ENCODE measurements at regions not wholly inside any gene's neighbourhood (a gene's known extent, or its start where the extent isn't known, plus 50 kb on each side); places are given as distances from the start of the nearest gene placed in this dataset.
"Not testable (repeated sequence)": the region's sequence is repeated elsewhere in the genome, so short reads cannot be mapped to it uniquely, and the experiment has no call there.

GRCh38 chr2:36302911-36303310 is 52.7 kb upstream of the CRIM1 start:
- DNase-seq (ENCODE audit: low spot score): no peak

DNA sequence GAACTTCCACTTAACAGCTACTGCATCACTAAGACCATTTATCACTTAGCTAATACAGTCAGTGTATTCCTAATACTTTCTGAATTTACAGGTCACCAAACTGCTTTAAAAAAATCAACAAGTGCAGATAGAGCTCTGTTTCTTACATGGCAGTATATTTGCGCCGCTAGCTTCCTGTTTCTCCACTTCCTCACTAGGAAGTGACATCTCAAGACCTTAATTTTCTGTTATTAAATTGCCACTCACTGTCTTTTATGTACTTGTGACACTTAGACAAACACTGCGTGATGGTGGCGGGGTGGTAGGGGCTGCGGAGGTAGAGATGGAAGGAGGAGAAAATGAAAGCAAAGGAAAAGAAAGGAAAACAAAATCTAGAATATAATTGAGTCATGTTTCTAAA is 53.7 kb upstream of the CRIM1 start:
- no peak for DNase-seq (ENCODE audit: low spot score)

GRCh38 chr2:36300697-36301096 is 54.9 kb upstream of the CRIM1 start:
- no peak for DNase-seq (ENCODE audit: low spot score)

GRCh38 chr2:36296798-36297197 is 58.8 kb upstream of the CRIM1 start:
- DNase-seq (ENCODE audit: low spot score): no peak

DNA sequence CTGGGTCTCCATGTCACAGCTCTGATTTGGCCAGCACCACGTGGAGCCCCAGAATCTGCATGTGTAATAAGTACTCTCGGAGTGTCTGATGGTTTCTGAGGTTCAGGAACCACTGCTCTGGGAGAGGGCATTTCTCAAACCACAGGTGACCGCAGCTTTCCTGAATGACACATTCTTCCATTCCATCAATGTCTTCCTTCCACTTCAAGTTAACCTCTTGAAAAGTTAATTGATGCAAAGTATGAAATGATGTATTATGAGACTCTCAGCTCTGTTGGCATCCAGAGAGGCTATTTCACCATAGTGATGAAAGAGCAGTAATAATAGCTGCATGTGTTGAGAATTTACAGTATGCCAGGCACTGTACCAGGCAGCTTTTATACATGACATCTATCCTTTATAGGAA is 61.3 kb upstream of the CRIM1 start:
- no peak for DNase-seq (ENCODE audit: low spot score)

DNA sequence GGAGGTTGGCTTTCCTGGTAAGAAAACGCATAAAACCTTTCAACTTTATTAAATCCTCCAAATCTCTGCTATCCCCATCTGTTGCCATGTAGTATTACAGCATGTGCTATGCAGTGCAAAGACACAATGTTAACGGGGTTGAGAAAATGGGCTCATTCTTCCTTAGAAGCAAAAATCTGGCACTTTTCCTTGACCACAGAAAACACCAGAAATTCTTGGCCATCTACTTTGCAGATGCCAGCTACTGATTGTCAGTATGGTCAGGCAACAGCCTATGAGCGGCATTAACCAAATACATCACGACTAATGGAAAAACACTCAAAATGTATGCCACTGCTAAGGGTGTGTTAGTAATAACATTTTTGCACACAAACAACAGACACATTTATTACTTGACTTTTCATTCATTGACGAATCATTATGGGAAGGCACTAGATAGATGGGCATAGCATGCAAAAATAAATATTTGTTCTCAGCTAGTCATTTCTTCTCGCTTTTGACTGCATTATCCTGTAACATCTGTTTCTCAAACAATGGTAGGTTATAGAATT is 65.2 kb upstream of the CRIM1 start:
- no peak for DNase-seq (ENCODE audit: low spot score)

DNA sequence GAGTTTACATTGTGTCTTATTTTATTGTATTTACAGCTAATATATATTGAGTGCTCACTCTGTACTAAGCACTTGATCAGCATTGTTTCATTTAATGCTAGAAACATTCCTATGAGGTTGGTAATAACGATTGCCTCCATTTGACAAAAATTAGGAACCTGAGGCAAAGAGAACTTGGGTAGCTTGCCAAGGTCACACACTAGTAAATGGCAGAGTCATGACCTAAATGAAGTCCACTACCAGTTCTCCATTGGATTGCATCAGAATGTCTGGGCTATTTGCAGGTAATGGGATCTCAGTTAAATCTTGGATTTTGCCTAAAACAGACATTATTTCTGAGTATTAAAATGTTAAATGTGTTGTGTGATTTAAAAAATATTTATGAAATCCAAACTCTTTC is 65.8 kb upstream of the CRIM1 start:
- DNase-seq (ENCODE audit: low spot score): no peak

DNA sequence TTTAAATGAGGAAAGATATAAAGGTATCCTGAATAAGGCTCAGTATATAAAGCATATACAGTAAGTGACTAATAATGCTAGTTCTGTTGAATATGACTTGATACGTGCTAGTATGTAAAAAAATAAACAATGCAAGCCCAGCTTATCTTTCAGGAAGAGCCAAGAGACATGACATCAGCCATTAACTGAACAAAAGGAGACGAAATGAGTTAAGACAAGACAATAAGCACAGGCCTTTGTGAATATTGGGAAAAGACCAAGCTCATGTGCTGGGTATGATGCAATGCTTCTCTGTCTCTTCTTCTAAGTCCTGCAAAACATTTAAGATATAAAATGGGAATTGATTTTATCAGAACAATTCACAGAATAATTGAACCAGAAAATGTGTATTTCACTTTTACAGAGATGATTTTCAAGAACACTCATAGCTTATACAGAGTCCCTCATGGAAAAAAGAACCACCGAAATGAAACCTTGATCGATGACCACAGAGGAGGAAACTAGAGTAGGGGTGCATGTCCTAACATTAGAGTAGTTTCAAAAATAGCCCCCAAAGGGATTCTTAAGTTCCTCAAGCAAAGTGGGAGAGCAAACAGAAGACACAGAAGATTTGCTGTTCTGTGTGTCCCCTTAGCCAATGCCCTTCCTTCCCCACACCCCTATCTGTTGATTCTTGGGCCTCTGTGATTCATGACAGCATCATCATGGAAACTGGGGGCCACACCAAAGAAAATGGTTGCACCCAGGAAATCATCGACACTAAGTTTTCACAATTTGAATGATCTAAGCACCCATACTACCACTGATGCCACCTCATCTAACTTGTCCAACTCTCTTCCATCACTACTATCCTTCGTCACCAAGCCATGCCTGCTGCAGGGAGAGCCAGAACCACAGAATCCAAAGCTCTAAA is 68.0 kb upstream of the CRIM1 start:
- DNase-seq (ENCODE audit: low spot score): no peak

- DNase-seq (ENCODE audit: low spot score): not testable (repeated sequence)
These were observed 76.1 kb upstream of the CRIM1 start for GRCh38 chr2:36279506-36279905.

DNA sequence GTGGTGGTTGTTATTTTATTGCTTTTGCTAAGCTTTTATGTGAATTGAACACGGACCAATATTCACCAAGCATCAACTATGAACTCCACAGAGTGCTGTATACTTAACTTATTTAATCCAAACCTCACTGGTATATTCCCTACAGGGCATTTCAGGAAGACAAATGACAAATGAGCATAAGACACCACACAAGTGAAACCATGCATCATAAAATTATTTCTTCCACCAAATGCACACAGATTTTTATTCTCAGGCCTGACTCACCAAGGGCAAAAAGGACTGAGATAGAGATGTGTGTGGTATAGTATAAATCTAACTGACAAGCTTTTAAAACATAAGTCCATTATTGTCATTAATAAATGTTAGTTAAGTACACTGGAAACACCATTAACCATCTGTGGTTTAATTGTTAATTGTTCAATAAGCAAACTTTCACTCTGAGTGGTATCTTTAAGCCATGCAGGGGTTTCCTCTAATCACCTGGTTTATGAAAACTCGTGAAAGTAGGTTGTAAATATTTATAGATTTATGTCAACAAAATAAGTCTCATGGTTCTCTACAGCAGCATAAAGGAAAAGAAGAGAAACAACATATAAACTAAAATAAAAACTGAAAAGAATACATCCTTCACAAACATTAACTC is 77.6 kb upstream of the CRIM1 start:
- DNase-seq (ENCODE audit: low spot score): no peak

DNA sequence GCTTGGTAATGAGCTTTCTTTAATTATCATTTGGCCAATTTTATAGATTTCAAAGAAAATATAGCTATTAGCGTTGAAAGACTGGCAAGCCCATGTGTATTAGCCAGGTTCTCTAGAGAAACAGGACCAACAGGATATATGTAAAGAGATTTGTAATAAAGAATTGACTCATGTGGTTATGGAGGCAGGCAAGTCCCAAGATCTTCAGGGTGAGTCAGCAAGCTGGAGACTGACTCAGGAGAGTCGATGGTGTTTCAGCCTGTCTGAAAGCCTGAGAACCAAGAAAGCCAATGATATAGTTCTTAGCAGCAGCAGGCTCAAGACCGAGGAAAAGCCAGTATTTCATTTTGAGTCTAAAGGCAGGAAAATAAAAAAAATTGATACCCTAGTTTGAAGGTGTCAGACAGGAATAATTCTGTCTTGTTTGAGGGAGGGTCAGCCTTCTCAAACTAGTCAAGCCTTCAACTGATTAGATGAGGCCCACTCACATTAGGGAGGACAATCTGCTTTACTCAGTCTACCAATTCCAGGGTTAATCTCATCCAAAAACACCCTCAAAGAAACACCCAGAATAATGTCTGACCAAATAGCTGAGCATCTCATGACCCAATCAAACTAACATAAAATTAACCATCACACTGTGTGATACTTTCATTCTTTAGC is 78.3 kb upstream of the CRIM1 start:
- DNase-seq (ENCODE audit: low spot score): no peak

DNA sequence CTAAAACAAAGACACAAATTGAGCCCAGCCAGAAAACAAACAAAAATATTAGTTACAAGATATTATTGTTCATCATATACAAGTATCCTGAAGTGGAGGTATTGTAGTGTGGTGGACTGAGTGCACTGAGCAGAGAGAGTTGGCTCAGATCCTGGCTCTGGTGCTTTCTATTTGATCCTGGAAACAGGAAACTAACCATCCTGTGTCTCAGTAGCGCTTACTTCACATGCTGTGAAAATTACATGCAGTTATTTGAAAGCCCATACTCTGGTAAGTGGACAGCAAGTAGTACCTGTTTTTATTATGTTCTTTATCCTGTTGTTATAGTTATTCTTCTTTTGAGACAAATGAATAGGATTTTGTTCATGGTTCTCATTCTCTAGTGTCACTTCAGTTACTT is 84.3 kb upstream of the CRIM1 start:
- no peak for DNase-seq (ENCODE audit: low spot score)

DNA sequence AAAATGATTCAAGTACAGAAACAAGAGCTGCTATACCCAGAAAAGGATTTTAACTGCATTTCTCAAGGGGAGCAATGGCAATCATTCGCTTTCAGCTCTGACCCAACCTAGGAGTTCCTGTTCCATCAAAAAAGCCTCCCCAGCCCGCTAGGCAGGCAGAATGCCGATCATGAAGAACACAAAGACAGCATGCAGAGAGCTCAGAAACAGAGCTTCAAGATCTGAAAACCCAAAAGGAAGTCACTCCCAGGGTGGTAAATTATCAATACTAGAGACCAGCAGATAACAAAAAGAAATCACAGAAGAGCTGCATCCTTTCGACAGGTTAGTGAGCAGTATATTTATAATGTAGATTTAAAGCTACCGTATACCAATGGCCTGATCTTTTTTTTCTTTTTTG is 84.8 kb upstream of the CRIM1 start:
- DNase-seq (ENCODE audit: low spot score): peak; percentile 51

GRCh38 chr2:36267194-36267593 is 88.4 kb upstream of the CRIM1 start:
- no peak for DNase-seq (ENCODE audit: low spot score)

DNA sequence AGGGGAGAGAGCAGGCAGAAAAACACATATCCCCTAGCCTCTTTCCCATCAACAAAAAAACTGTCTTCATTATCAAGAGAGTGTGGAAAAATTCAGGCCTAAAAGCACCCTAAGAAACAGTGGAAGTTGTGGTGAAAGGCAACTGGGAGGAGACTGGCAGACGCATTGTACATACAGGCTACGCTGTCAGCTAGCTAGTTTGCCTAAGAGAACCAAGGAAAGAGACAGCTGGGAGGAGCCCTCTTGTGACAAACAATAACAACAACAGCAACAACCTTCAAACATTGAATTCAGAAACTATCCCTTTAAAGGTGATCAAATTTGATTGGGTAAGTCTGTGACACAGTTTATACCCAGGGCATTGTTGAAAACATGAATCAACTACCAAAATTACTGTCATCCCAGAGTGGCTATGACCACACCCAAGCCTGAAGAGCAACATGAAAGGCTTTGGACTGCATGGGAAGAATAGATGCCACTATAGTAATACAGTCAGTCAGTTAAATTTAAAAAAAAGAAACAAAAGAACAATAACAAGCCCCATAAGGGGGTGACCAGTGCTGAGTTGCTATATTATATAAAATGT is 88.9 kb upstream of the CRIM1 start:
- DNase-seq (ENCODE audit: low spot score): no peak

- DNase-seq (ENCODE audit: low spot score): no peak
These were observed 93.0 kb upstream of the CRIM1 start for GRCh38 chr2:36262581-36262980.

DNA sequence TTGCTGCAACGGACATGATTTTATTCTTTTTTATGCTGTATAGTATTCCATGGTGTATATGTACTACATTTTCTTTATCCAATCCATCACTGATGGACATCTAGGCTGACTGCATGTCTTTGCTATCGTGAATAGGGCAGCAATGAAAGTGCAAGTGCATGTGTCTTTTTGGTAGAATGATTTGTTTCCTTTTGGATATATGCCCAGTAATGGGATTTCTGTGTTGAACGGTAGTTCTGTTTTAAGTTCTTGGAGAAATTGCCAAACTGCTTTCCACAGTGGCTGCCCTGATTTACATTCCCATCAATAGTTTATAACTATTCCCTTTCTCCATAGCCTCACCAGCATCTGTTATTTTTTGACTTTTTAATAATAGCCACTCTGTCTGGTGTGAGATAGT is 99.7 kb upstream of the CRIM1 start:
- DNase-seq (ENCODE audit: low spot score): no peak

- DNase-seq (ENCODE audit: low spot score): no peak
These were observed 102.5 kb upstream of the CRIM1 start for GRCh38 chr2:36253086-36253485.

GRCh38 chr2:36246320-36246990 is 109.1 kb upstream of the CRIM1 start:
- DNase-seq (ENCODE audit: low spot score): no peak

DNA sequence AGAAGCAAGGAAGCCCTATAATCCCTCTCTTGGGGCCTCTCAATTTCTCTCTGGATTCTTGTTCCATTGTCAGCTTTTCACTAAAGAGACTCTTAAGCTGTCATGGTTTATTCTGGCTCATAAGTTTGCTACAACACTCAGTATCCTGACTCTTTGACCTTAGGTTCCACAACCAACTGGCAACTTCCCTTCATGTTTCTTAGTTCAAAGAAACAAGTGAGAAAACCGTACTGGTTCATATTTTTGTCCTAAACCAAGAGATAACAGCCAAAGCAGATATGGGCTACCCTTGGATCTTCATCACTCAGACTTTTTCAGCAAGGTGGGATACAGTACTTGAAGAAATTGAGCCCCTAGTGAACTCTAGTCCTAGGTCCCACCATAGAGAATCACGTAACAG is 109.9 kb upstream of the CRIM1 start:
- DNase-seq (ENCODE audit: low spot score): no peak

- DNase-seq (ENCODE audit: low spot score): no peak
These were observed 117.5 kb upstream of the CRIM1 start for GRCh38 chr2:36238106-36238505.

GRCh38 chr2:36235882-36236281 is 119.7 kb upstream of the CRIM1 start:
- DNase-seq (ENCODE audit: low spot score): no peak

Data from ecto neural progenitor cell (in vitro differentiated cells).